BJ (cell line): ENCODE measurements at regions not wholly inside any gene's neighbourhood (a gene's known extent, or its start where the extent isn't known, plus 50 kb on each side); places are given as distances from the start of the nearest gene placed in this dataset.

Source experiments
- CTCF ChIA-PET: fragments of 350-600 bp; formaldehyde crosslinking; extraction: SDS; loops from one replicate; lab custom pipeline; 2021; ENCODE audit warnings: antibody characterized with exemption, inconsistent platforms; lab: Yijun Ruan, JAX
- POLR2A ChIA-PET: fragments of 300-600 bp; sonication (Branson Sonifier 250); formaldehyde crosslinking; extraction: SDS; loops from one replicate; lab custom pipeline; 2021; ENCODE audit warnings: antibody characterized with exemption; lab: Charles Lee
- DNase-seq: peaks from one replicate; pipeline ENCODE4 v3.0.0-alpha.2; 2011; ENCODE audit warnings: low read depth
- H3K27me3 ChIP-seq: 2 replicates; pipeline ENCODE4 v1.6.0; 2011; ENCODE audit warnings: low read length; ENCODE audit not compliant: control insufficient read depth, insufficient read depth
- H3K36me3 ChIP-seq: 2 replicates; pipeline ENCODE4 v1.5.1; 2011; ENCODE audit warnings: low read length; ENCODE audit not compliant: control insufficient read depth, insufficient read depth
- H3K4me3 ChIP-seq: 2 replicates; pipeline ENCODE4 v1.5.1; 2011; ENCODE audit warnings: low read depth, mild to moderate bottlenecking, control low read depth, low read length
- TF ChIP-seq, protein P1 (sequence below): IDR thresholded peaks from 2 replicates; pipeline ENCODE4 v1.5.1; 2011; ENCODE audit warnings: low read depth, mild to moderate bottlenecking, control low read depth, inconsistent platforms, low read length, moderate library complexity; ENCODE audit not compliant: insufficient read depth

DNA sequence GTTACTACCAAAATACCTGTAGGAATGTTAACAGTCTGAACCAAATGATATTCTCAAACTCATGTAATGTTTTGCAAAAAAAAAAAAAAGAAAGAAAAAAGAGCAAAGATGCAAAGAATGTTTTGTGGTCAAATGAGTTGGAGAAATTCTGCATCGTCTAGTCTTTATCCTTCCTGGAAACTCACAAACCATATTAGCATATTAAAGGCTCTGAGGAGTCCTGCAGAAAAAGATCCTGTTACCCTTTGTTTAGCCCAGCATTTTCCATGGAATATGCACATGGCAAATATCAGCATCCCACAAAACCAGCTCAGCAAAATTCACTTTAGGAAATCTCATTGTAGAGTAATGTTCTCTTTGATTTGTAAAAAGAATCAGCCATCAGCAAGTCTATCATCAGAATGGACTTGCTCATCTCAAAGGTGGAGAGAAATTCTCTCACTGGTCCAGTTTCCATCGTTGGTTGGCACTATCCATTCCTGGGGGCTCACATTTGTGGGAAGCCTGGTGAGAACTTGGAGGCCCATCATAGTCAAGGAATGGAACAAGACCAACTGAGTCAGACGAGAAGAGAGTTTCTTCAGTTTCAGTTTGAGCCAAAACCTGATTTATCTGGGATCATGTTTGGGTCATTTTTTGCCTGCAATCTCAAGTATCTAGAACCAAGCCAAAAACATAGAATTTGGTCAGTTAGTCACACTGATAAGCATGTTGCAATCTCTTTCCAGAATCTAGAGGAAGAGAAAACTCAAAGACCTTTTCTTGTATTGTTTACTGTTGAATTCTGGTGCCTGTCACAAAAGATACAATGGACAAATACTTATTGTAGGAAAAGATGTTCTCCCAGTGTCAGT is 129.8 kb downstream of the TBX5 start:
- CTCF ChIA-PET = no interaction called here
- DNase-seq = no peak
- TF ChIP-seq, protein P1, sequence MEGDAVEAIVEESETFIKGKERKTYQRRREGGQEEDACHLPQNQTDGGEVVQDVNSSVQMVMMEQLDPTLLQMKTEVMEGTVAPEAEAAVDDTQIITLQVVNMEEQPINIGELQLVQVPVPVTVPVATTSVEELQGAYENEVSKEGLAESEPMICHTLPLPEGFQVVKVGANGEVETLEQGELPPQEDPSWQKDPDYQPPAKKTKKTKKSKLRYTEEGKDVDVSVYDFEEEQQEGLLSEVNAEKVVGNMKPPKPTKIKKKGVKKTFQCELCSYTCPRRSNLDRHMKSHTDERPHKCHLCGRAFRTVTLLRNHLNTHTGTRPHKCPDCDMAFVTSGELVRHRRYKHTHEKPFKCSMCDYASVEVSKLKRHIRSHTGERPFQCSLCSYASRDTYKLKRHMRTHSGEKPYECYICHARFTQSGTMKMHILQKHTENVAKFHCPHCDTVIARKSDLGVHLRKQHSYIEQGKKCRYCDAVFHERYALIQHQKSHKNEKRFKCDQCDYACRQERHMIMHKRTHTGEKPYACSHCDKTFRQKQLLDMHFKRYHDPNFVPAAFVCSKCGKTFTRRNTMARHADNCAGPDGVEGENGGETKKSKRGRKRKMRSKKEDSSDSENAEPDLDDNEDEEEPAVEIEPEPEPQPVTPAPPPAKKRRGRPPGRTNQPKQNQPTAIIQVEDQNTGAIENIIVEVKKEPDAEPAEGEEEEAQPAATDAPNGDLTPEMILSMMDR = no peak
- Histone ChIP-seq H3K4me3 (no peak overlapping the region), H3K36me3 (no peaks in the 10 kb centered on the region), H3K27me3 (peaks cover 10% of the 10 kb centered on the region)
- POLR2A ChIA-PET = no interaction called here

DNA sequence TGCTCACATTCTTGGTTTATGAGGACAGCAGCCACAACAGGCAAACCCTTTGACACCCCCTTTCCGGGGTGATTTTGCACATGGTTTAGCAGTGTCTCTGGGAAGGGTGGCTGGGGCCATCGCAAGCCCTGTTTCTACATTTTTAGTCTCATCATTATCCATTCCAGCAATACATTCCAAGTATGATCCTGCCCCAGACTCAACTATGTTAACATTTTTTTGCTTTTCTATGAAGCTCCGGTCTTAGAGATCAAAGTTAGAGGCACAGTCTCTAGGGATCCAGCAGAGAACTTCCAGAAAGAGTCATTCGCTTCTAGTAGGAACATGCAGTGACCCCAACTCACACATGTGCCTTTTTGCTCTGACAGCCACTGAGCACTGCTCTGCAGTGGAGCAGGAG is 130.9 kb downstream of the TBX5 start:
- peaks cover 10% of the 10 kb centered on the region for H3K27me3 ChIP-seq
- TF ChIP-seq, protein P1 = no peak
- POLR2A ChIA-PET = no interaction called here
- H3K36me3 ChIP-seq = no peaks in the 10 kb centered on the region
- CTCF ChIA-PET = no interaction called here
- H3K4me3 ChIP-seq = no peak overlapping the region
- no peak for DNase-seq

DNA sequence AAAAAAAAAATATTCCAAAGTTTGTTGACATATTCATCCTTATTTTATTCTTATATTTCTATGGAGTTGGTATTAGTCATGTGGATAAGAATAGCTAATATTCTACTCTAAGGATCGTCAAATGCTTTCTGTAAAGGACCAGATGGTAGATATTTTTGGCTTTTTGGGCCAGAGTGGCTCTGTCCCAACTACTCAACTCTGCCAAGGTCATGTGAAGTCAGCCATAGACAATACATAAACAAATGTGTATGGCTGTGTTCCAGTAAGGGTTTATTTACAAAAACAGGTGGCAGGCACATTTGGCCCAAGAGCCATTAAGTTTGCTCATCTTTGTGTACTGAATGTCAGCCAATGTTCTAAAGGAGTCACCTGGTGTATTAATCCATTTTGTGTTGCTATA is 131.8 kb downstream of the TBX5 start:
- TF ChIP-seq, protein P1 = no peak
- no peak for DNase-seq
- CTCF ChIA-PET = interaction anchor here (0.7 kb wide), 1 partner anchor 254 kb away, joined by 3 read pairs; no protein-coding TSS in a partner anchor

DNA sequence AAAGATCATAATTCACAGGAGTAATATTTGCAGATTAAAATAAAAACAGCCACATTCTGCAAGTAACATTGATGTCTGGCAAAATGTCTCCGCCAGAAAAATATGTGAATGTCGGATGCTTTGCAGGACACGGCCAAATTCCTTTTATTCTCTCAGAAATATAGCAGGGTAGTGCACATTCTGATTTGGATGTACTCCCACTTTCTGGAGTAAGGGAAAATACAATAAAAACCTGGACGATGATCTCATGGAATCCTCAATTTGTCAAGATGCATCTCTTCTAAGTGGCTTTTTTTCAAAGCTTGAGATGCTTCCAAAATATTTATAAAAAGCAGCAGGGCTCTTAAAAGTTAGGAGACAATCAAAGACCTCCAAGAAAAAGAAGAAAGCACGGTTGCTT is 133.3 kb downstream of the TBX5 start:
- POLR2A ChIA-PET = no interaction called here
- peaks cover 10% of the 10 kb centered on the region for H3K27me3 ChIP-seq
- no peak for DNase-seq
- CTCF ChIA-PET = no interaction called here
- no peaks in the 10 kb centered on the region for H3K36me3 ChIP-seq
- TF ChIP-seq, protein P1 = no peak
- H3K4me3 ChIP-seq = no peak overlapping the region

More for the DNA sequence above, 131.8 kb downstream of the TBX5 start:
- H3K4me3 ChIP-seq = no peak overlapping the region
- POLR2A ChIA-PET = no interaction called here
- peaks cover 10% of the 10 kb centered on the region for H3K27me3 ChIP-seq
- no peaks in the 10 kb centered on the region for H3K36me3 ChIP-seq

DNA sequence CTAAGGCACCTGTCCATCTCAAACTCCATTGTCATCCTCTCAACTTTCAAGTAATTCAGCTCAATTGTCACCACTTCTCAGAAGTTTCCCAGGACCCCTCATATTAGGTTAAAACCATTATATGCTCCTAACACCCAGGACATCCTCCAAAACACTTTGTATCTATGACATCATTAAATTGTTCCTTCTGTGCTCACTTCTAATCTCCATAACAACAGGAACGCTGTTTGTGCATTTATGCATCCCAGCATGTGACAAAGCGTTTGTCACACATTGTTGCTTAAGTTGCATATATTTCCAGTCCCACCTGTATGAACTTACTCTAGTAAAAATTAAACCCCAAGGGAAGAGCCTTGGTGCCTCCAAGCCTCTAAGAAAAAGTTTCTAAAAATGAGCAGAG is 133.9 kb downstream of the TBX5 start:
- CTCF ChIA-PET = no interaction called here
- H3K4me3 ChIP-seq = no peak overlapping the region
- H3K36me3 ChIP-seq = no peaks in the 10 kb centered on the region
- no peak for DNase-seq
- POLR2A ChIA-PET = no interaction called here
- H3K27me3 ChIP-seq = peaks cover 10% of the 10 kb centered on the region
- TF ChIP-seq, protein P1 = no peak
